ENCODE measurements at regions not wholly inside any gene's neighbourhood (a gene's known extent, or its start where the extent isn't known, plus 50 kb on each side); places are given as distances from the start of the nearest gene placed in this dataset.
"Not testable (repeated sequence)": the region's sequence is repeated elsewhere in the genome, so short reads cannot be mapped to it uniquely, and the experiment has no call there.

- TF ChIP-seq ZBTB4 (CRISPR knock-in tag; IDR thresholded peaks at IDR 0.05) (no peak), HDAC6 (IDR thresholded peaks at IDR 0.05; ENCODE audit: unreplicated experiment) (no peak), MYC (IDR thresholded peaks at IDR 0.05; ENCODE audit: insufficient read depth, insufficient read length, insufficient replicate concordance, low read length, severe bottlenecking) (no peak)
- in situ Hi-C loops (cut with MboI): no loop called here
- ChIA-PET RAD21 (ENCODE audit: unreplicated experiment) (no interaction called here), CTCF (no interaction called here), POLR2A (no interaction called here), SMC1A (ENCODE audit: uncharacterized antibody, unreplicated experiment) (interaction anchor here (1.2 to 1.4 kb wide), 3 partner anchors 10 to 42 kb away, joined by 3 read pairs; no protein-coding TSS in a partner anchor)
- Histone ChIP-seq H4K20me1 (ENCODE audit: control insufficient read depth, insufficient read depth) (no peaks in the 10 kb centered on the region), H3K36me3 (ENCODE audit: control insufficient read depth in 2 of 2, insufficient read depth in 2 of 2, low read length in 1 of 2) (no peaks in the 10 kb centered on the region), H3K4me1 (ENCODE audit: control insufficient read depth, insufficient read depth, low read length) (no peaks in the 10 kb centered on the region), H2AFZ (ENCODE audit: control insufficient read depth, low read depth, low read length) (no peak overlapping the region), H3K79me2 (ENCODE audit: control insufficient read depth, insufficient read depth, low read length) (no peaks in the 10 kb centered on the region), H3K4me3 (no peak overlapping the region), H3K9ac (ENCODE audit: control insufficient read depth, insufficient read depth, low read length) (no peak overlapping the region), H3K27me3 (replicated peaks in 1 of 2; ENCODE audit: control insufficient read depth in 2 of 2, insufficient read depth in 2 of 2, low read length in 1 of 2) (no peaks in the 10 kb centered on the region), H3K27ac (ENCODE audit: control insufficient read depth, insufficient read depth) (no peak overlapping the region), H3K9me3 (replicated peaks; ENCODE audit: control insufficient read depth, insufficient read depth, low read length) (no peaks in the 10 kb centered on the region), H3K4me2 (ENCODE audit: control insufficient read depth, insufficient read depth) (no peak overlapping the region)
- FAIRE-seq: no peak
- no peak for DNase-seq (ENCODE audit: low read depth, low spot score)
- intact Hi-C loops (cut with micrococcal nuclease; ENCODE audit: unreplicated experiment): no loop called here
- WGBS (ENCODE audit: insufficient coverage, insufficient replicate concordance, low lambda C conversion rate, missing lambda C conversion rate): 57% methylated on average over 2 of the region's 2 CpGs
- no TSS peak for BruUV-seq (replicated peaks)
- no peak for ATAC-seq
Measured at GRCh38 chr4:97028785-97029184, 1114.5 kb downstream of the STPG2 start.

- H3K4me2 ChIP-seq (ENCODE audit: control insufficient read depth, insufficient read depth); H4K20me1 ChIP-seq (ENCODE audit: control insufficient read depth, insufficient read depth); CTCF ChIA-PET; RAD21 ChIA-PET (ENCODE audit: unreplicated experiment); DNase-seq (ENCODE audit: low read depth, low spot score); FAIRE-seq; in situ Hi-C loops (cut with MboI); SMC1A ChIA-PET (ENCODE audit: uncharacterized antibody, unreplicated experiment); H3K27ac ChIP-seq (ENCODE audit: control insufficient read depth, insufficient read depth); POLR2A ChIA-PET; H2AFZ ChIP-seq (ENCODE audit: control insufficient read depth, low read depth, low read length); BruUV-seq (replicated peaks); H3K4me1 ChIP-seq (ENCODE audit: control insufficient read depth, insufficient read depth, low read length); H3K4me3 ChIP-seq; H3K27me3 ChIP-seq (replicated peaks in 1 of 2; ENCODE audit: control insufficient read depth in 2 of 2, insufficient read depth in 2 of 2, low read length in 1 of 2); H3K36me3 ChIP-seq (ENCODE audit: control insufficient read depth in 2 of 2, insufficient read depth in 2 of 2, low read length in 1 of 2); intact Hi-C loops (cut with micrococcal nuclease; ENCODE audit: unreplicated experiment); H3K9me3 ChIP-seq (replicated peaks; ENCODE audit: control insufficient read depth, insufficient read depth, low read length); H3K79me2 ChIP-seq (ENCODE audit: control insufficient read depth, insufficient read depth, low read length); H3K9ac ChIP-seq (ENCODE audit: control insufficient read depth, insufficient read depth, low read length): not testable (repeated sequence)
- ATAC-seq: peak; percentile 40; the same call in 2 of the 3 replicates
- WGBS (ENCODE audit: insufficient coverage, insufficient replicate concordance, low lambda C conversion rate, missing lambda C conversion rate): 36% methylated on average over 12 of the region's 12 CpGs
Measured at GRCh38 chr4:97037411-97038145, 1105.7 kb downstream of the STPG2 start.

Measured in GM12878 (cell line).